ENCODE measurements at regions not wholly inside any gene's neighbourhood (a gene's known extent, or its start where the extent isn't known, plus 50 kb on each side); places are given as distances from the start of the nearest gene placed in this dataset.
"Not testable (repeated sequence)": the region's sequence is repeated elsewhere in the genome, so short reads cannot be mapped to it uniquely, and the experiment has no call there.

DNA sequence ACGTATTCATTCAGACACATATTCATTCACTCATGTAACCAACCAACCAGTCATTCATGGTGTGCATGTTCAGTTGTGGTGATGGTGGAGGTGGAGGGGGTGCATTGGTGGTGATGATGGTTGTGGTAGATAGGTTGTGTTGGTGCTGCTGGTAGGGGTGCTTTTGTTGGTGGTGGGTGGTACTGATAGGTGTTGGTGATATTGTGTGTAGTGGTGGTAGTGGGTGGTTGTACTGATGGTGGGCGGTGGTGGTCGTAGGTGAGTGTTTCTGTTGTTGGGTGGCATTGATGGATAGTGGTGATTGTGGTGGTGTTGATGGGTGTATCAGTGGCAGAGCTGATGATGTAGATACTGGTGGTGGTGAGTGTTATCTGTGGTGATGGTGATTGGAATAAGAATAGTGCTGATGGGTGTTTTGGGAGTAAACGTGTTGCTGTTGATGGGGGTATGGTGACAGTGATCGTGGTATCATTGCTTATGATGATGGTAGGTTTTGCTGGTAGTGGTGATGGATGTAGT, 59.8 kb upstream of the SHB start:
- DNase-seq (ENCODE audit: low read depth, low spot score): no peak

- DNase-seq (ENCODE audit: low read depth, low spot score): no peak
These were observed 58.3 kb upstream of the SHB start for GRCh38 chr9:38127271-38127839.

DNA sequence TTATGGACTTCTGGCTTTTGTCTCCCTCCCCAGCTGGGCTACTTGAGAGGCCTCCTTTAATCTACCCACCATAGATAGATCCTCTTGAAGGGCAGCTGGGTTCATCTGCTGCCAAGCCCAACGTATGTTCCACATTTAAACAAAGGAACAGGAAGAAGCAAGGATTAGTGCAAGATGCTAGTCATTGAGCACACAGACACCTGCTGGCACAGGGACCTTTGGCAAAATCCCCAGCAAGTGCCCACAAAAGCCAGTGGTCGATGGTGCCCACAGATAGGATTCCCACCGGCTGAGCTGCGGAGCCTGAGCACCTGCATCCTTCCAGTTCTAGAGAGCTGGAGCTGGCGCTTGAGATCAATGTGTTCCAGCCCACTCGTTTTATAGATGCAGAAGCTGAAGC, 57.7 kb upstream of the SHB start:
- DNase-seq (ENCODE audit: low read depth, low spot score): no peak

- no peak for DNase-seq (ENCODE audit: low read depth, low spot score)
These were observed 56.9 kb upstream of the SHB start for GRCh38 chr9:38125889-38126288.

GRCh38 chr9:38123359-38123758, 54.3 kb upstream of the SHB start:
- DNase-seq (ENCODE audit: low read depth, low spot score): not testable (repeated sequence)

DNA sequence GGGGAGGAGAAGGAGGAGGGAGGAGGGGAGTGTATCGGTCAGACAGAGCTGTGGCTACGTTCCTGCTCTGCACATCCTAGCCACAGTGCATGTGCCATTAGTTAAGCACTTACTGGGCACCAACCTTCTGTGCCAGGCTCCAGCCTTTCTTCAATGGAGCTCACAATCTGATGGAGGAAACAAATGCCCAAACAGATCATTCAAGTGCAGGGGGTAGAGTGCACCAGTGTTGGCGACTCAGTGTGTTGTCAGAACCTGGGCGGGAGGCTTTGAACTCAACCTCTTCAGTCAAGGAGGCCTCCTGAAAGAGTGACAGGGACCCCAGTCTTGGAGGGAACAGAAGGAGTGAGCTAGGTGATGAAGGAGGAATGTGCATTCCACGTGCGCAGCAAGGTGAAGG, 51.9 kb upstream of the SHB start:
- DNase-seq (ENCODE audit: low read depth, low spot score): no peak

- DNase-seq (ENCODE audit: low read depth, low spot score): no peak
These were observed 50.7 kb upstream of the SHB start for GRCh38 chr9:38119560-38120236.

DNA sequence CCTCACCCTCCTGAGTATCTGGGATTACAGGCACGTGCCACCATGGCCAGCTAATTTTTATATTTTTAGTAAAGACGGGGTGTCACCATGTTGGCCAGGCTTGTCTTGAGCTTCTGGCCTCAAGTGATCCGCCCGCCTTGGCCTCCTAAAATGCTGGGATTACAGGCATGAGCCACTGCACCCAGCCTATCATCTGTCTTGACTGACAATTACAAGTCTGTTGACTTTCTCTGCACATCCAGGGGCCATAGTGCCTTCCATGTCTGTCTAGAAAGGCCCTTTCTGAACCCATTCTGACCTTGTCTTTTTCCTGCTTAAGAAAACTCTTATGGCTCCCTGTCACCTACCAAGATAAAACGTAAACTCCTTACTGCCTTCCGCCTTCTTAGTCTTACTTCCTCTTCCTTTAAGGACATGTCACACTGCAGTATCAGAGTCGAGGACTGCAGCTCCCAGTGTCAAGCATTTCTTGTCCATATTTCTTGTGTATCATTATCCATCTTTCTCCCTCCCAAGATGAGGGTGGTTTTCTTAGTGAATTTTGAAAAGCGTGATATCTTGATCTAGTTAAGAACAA, 49.9 kb upstream of the SHB start:
- DNase-seq (ENCODE audit: low read depth, low spot score): no peak
